ENCODE measurements at regions not wholly inside any gene's neighbourhood (a gene's known extent, or its start where the extent isn't known, plus 50 kb on each side); places are given as distances from the start of the nearest gene placed in this dataset.

- H3K36me3 Mint-ChIP-seq (ENCODE audit: unreplicated experiment): no peaks in the 10 kb centered on the region
- peaks cover 5% of the 10 kb centered on the region for H3K9me3 Mint-ChIP-seq (ENCODE audit: unreplicated experiment)
- no peak for DNase-seq
- no peaks in the 10 kb centered on the region for H3K27me3 Mint-ChIP-seq (ENCODE audit: unreplicated experiment)
- peaks cover 46% of the 10 kb centered on the region for H3K4me1 Mint-ChIP-seq (ENCODE audit: low read depth, unreplicated experiment)
- H3K4me3 Mint-ChIP-seq (ENCODE audit: unreplicated experiment): no peak overlapping the region
- TF ChIP-seq CTCF (IDR thresholded peaks at IDR 0.05; ENCODE audit: partially characterized antibody, unreplicated experiment): no peak
- no peak overlapping the region for H3K27ac Mint-ChIP-seq (ENCODE audit: unreplicated experiment)
Measured at GRCh38 chr9:89924611-89925010, 319.8 kb downstream of the GADD45G start.

GRCh38 chr9:89926167-89926566 is 321.4 kb downstream of the GADD45G start:
- Mint-ChIP-seq H3K36me3 (ENCODE audit: unreplicated experiment) (no peaks in the 10 kb centered on the region), H3K4me3 (ENCODE audit: unreplicated experiment) (no peak overlapping the region), H3K27ac (ENCODE audit: unreplicated experiment) (no peak overlapping the region), H3K27me3 (ENCODE audit: unreplicated experiment) (no peaks in the 10 kb centered on the region), H3K9me3 (ENCODE audit: unreplicated experiment) (peaks cover 5% of the 10 kb centered on the region), H3K4me1 (ENCODE audit: low read depth, unreplicated experiment) (peaks cover 41% of the 10 kb centered on the region)
- TF ChIP-seq CTCF (IDR thresholded peaks at IDR 0.05; ENCODE audit: partially characterized antibody, unreplicated experiment): no peak
- DNase-seq: no peak

- Mint-ChIP-seq H3K4me3 (ENCODE audit: unreplicated experiment) (no peak overlapping the region), H3K27me3 (ENCODE audit: unreplicated experiment) (no peaks in the 10 kb centered on the region), H3K36me3 (ENCODE audit: unreplicated experiment) (no peaks in the 10 kb centered on the region), H3K4me1 (ENCODE audit: low read depth, unreplicated experiment) (peaks cover 38% of the 10 kb centered on the region), H3K9me3 (ENCODE audit: unreplicated experiment) (peaks cover 5% of the 10 kb centered on the region), H3K27ac (ENCODE audit: unreplicated experiment) (no peak overlapping the region)
- no peak for TF ChIP-seq CTCF (IDR thresholded peaks at IDR 0.05; ENCODE audit: partially characterized antibody, unreplicated experiment)
- DNase-seq: no peak
Measured at GRCh38 chr9:89926691-89927220, 321.9 kb downstream of the GADD45G start.

- TF ChIP-seq CTCF (IDR thresholded peaks at IDR 0.05; ENCODE audit: partially characterized antibody, unreplicated experiment): no peak
- H3K9me3 Mint-ChIP-seq (ENCODE audit: unreplicated experiment): no peaks in the 10 kb centered on the region
- no peak for DNase-seq
- peaks cover 24% of the 10 kb centered on the region for H3K4me1 Mint-ChIP-seq (ENCODE audit: low read depth, unreplicated experiment)
- H3K27ac Mint-ChIP-seq (ENCODE audit: unreplicated experiment): no peak overlapping the region
- no peaks in the 10 kb centered on the region for H3K27me3 Mint-ChIP-seq (ENCODE audit: unreplicated experiment)
- H3K4me3 Mint-ChIP-seq (ENCODE audit: unreplicated experiment): no peak overlapping the region
- peaks cover 3% of the 10 kb centered on the region for H3K36me3 Mint-ChIP-seq (ENCODE audit: unreplicated experiment)
Measured at GRCh38 chr9:89928106-89928505, 323.3 kb downstream of the GADD45G start.

GRCh38 chr9:89928521-89929275 is 323.9 kb downstream of the GADD45G start:
- H3K4me3 Mint-ChIP-seq (ENCODE audit: unreplicated experiment): no peak overlapping the region
- TF ChIP-seq CTCF (IDR thresholded peaks at IDR 0.05; ENCODE audit: partially characterized antibody, unreplicated experiment): no peak
- DNase-seq: no peak
- H3K27ac Mint-ChIP-seq (ENCODE audit: unreplicated experiment): no peak overlapping the region
- no peaks in the 10 kb centered on the region for H3K27me3 Mint-ChIP-seq (ENCODE audit: unreplicated experiment)
- H3K9me3 Mint-ChIP-seq (ENCODE audit: unreplicated experiment): no peaks in the 10 kb centered on the region
- peaks cover 6% of the 10 kb centered on the region for H3K36me3 Mint-ChIP-seq (ENCODE audit: unreplicated experiment)
- H3K4me1 Mint-ChIP-seq (ENCODE audit: low read depth, unreplicated experiment): peaks cover 20% of the 10 kb centered on the region

Data from glutamatergic neuron (in vitro differentiated cells).